Right hindlimb (tissue), 1 donor: ENCODE measurements at regions not wholly inside any gene's neighbourhood (a gene's known extent, or its start where the extent isn't known, plus 50 kb on each side); places are given as distances from the start of the nearest gene placed in this dataset.

ENCODE experiments used
- DNase-seq: peaks from one replicate; pipeline ENCODE4 v3.0.0-alpha.2; 2018

GRCh38 chr2:41079011-41079410 is 627.1 kb upstream of the SLC8A1 start:
- DNase-seq, result no peak

GRCh38 chr2:41084321-41084720 is 632.4 kb upstream of the SLC8A1 start:
- no peak for DNase-seq

GRCh38 chr2:41087946-41088345 is 636.1 kb upstream of the SLC8A1 start:
- no peak for DNase-seq

GRCh38 chr2:41101281-41101680 is 649.4 kb upstream of the SLC8A1 start:
- no peak for DNase-seq

- DNase-seq, result no peak
These were observed 657.9 kb upstream of the SLC8A1 start for GRCh38 chr2:41109744-41110143.

- no peak for DNase-seq
These were observed 660.1 kb upstream of the SLC8A1 start for GRCh38 chr2:41111836-41112627.

GRCh38 chr2:41116106-41116797 is 664.4 kb upstream of the SLC8A1 start:
- DNase-seq, result no peak

GRCh38 chr2:41119489-41119888 is 667.6 kb upstream of the SLC8A1 start:
- DNase-seq, result no peak

- peak; percentile 29 for DNase-seq
These were observed 671.5 kb upstream of the SLC8A1 start for GRCh38 chr2:41123341-41123740.

GRCh38 chr2:41127351-41127750 is 675.5 kb upstream of the SLC8A1 start:
- DNase-seq, result no peak

- DNase-seq, result no peak
These were observed 678.1 kb upstream of the SLC8A1 start for GRCh38 chr2:41129988-41130387.

GRCh38 chr2:41137031-41137430 is 685.1 kb upstream of the SLC8A1 start:
- DNase-seq, result no peak

- DNase-seq, result no peak
These were observed 689.4 kb upstream of the SLC8A1 start for GRCh38 chr2:41141146-41141791.

- no peak for DNase-seq
These were observed 690.6 kb upstream of the SLC8A1 start for GRCh38 chr2:41142478-41142877.

- DNase-seq, result no peak
These were observed 693.2 kb upstream of the SLC8A1 start for GRCh38 chr2:41145066-41145465.

- DNase-seq, result no peak
These were observed 697.2 kb upstream of the SLC8A1 start for GRCh38 chr2:41149054-41149453.

GRCh38 chr2:41151746-41152145 is 699.9 kb upstream of the SLC8A1 start:
- DNase-seq, result no peak

- DNase-seq, result no peak
These were observed 700.4 kb upstream of the SLC8A1 start for GRCh38 chr2:41152318-41152717.

GRCh38 chr2:41160439-41160838 is 708.5 kb upstream of the SLC8A1 start:
- no peak for DNase-seq

GRCh38 chr2:41167014-41167413 is 715.1 kb upstream of the SLC8A1 start:
- DNase-seq, result no peak

- DNase-seq, result no peak
These were observed 717.9 kb upstream of the SLC8A1 start for GRCh38 chr2:41169744-41170143.

- DNase-seq, result no peak
These were observed 718.7 kb upstream of the SLC8A1 start for GRCh38 chr2:41170589-41170988.

- DNase-seq, result no peak
These were observed 728.5 kb upstream of the SLC8A1 start for GRCh38 chr2:41180387-41180786.

- no peak for DNase-seq
These were observed 731.1 kb upstream of the SLC8A1 start for GRCh38 chr2:41182961-41183360.
